ENCODE measurements at regions not wholly inside any gene's neighbourhood (a gene's known extent, or its start where the extent isn't known, plus 50 kb on each side); places are given as distances from the start of the nearest gene placed in this dataset.
A peak's percentile ranks its signal among the peaks of the same experiment; 100 is the strongest.
"Not testable (repeated sequence)": the region's sequence is repeated elsewhere in the genome, so short reads cannot be mapped to it uniquely, and the experiment has no call there.

DNA sequence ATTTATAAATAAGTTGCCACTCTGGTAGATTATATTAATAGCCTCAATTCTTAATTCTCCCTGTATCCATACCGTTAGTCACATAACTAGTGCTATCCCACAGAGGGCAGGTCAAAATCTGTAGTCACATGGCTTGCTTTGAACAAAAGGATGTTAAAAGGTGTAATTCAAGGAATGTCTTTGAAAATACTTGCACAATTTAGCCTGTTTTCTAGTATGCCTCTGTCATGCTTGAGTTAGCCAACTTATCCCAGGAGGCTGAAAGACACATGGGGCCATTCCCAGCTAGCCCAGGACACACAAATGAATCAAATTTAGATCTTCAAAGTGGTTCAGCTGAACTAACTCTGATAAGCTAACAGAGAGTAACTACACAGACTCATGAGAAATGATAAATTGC is 758.5 kb upstream of the NEGR1 start:
- DNase-seq, result no peak

DNA sequence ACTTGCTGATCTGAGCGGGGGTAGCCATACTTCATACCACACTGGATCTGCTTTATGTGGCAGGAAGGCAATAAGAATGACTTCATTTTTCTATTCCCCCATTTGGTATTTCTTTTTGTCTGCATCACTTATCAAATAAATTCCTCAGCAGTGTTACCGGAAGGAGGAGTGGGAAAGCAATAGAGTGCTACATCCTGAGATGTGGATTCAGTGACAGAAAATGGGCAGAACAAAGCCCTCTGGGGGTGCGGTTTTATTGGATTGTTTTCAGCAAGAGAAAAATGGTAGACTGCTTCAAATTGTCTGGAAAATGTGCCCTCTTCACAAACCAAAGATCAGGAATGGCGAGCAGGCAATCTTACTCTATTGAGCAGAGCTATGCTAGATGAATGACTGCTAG is 751.9 kb upstream of the NEGR1 start:
- DNase-seq, result no peak

DNA sequence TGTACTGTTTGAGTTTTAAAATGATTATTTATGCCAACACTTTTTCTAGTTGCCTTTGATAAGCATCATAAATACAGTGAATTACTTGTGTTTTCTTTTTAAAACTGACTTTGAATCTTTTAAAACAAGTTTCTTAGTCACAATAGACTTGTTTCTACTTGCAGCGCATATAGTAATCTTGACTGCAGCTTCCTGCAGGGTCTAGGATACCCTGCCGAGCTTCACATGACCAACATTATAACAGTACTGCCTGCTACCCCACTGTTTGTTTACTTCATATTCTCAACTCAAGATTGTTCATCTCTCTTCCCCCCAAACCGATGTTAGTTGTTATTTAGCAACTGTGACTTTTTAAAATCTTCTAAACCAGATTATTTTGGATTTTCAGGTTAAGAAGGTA is 751.3 kb upstream of the NEGR1 start:
- DNase-seq, result no peak

DNA sequence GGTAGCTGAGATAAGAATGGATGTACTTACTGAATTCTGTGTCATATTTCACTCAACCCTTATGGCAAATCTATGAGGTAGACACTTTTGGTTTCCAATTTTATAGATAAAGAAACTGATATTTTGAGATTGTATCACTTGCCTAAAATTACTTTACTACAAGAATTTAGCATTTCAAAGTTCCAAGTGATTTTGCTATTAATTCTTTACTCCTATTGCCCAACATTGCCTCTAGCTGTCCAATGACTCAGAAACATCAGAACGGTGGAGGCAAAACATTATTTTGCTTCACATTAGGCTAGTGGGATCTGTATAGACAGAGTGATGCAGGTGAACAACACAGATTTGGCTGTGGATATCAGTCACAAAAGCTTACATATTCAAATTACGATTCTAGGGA is 747.2 kb upstream of the NEGR1 start:
- no peak for DNase-seq

DNA sequence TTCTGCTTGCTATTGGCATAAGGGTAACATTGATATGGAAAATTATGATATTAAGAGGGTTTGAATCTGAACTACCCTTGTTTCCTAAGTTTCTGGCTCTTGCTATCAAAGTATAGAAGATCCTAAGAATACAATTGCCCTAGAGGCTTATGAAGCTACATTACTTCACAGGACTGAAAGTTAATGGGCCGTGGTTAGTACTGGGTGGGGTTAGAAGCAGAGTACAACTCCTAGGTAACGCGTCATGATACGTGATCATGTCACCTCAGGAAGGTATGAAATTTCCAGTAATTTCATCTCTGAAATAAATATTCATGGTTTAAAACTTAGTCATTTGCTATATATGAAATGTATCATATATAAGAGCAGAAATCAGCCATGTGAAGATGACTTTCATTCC is 743.8 kb upstream of the NEGR1 start:
- no peak for DNase-seq

DNA sequence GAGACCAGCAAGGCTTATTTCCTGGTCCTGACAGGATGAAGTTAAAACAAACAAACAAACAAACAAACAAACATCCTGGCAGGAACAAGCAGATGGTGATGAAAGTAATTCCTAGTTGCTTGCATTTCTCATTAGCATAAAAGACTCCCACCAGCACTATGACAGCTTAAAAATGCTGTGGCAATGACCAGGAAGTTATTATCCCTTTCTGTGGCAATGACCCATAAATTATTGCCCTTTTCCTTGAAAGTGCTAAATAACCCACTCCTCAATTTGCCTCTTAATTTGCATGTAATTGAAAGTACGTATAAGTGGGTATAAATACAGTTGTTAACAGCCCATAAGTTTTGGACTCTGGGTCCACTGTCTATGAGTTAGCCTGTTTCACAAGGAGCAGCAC is 727.6 kb upstream of the NEGR1 start:
- no peak for DNase-seq

DNA sequence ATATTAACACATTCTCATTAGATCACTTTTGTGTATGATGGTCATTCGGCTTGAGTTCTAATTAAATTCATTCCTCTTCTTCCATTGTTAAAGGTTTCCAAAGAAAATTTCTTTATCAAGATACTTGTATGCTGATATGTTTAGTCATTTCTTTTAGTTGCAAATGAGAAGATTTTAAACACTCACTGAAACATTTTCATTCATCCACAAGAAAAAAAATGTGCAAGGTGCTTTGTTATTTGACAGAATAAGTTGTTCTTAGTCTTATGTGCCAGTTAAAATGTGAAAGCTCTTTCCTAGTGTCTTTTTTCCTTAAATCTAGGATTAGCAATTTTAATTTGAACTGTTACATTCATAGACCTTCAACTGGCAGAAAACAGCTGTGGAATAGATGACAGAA is 727.0 kb upstream of the NEGR1 start:
- no peak for DNase-seq

DNA sequence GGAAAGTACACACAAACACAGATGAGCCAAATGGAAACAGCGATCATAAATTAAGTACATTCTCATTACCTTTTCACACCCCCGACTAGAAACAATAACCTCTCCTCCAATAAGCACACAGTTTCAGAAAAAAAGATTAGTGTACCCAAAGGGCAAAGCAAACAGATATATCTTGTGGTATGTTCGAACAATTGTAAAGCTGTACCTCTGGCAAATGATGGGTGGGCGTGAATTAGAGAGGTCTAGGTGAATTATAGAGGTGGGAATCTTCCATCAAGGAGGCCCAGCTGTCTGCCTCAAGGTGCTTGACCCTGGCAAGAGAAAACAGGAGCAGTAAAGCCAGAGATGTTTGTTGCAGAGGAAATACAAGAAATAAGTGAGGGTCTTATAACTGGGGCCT is 715.3 kb upstream of the NEGR1 start:
- DNase-seq, result no peak

DNA sequence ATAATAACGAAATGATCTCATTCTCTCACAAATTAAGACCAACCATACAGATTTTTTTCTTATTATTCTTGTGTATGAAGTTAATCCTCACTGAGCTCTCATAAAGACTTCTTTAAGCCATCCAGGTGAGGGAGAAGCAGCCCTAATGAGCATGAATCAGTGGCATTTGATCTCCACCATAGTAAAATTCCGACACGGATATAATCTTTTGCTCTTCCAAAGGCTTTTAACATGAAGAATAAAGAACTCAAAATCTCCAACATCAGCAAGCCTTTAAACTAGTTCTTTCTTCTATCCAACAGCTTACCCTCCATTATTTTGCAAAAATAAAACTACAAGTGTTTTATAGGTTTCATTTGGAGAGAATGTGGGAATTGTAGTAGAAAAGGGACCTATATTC is 714.7 kb upstream of the NEGR1 start:
- DNase-seq, result no peak

DNA sequence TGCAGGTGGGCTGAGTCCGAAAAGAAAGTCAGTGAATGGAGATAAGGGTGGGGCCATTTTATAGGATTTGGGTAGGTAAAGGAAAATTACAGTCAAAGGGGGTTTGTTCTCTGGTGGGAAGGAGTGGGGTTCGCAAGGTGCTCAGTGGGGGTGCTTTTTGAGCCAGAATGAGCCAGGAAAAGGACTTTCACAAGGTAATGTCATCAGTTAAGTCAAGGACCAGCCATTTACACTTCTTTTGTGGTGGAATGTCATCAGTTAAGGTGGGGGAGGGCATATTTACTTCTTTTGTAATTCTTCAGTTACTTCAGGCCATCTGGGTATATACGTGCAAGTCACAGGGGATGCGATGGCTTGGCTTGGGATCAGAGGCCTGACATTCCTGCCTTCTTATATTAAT is 705.5 kb upstream of the NEGR1 start:
- DNase-seq, result not testable (repeated sequence)

DNA sequence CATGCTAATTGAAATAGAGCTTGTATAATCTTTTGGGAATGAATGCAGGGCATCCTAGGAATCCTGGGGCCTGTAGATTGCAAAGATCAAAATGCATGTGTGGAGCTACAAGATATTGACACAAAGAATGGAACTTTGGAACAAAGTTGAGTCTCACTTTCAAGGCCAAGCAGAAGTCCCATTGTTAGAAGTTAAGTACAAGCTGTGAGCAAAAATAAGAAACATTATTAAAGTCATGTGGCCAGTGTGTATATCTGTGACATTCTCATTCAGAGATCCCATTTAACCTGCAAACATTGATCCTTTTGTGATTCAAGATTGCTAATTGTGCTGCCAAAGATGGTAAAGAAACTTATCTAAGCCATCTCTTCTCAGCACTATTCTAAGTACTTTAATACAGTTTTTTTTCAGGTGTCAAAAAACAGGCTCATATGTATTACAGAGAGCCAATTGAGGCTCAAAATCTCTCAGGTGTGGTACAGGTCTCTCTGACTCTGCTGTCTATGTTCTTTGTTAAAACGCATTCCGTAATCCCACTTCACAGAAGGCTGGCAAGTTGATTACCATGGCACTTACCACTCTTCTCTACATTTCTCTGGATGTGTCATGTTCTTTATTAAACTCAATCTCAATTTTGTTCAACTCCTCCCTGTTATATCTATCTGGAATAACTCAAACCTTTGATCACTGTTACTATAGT is 704.4 kb upstream of the NEGR1 start:
- DNase-seq, result no peak

DNA sequence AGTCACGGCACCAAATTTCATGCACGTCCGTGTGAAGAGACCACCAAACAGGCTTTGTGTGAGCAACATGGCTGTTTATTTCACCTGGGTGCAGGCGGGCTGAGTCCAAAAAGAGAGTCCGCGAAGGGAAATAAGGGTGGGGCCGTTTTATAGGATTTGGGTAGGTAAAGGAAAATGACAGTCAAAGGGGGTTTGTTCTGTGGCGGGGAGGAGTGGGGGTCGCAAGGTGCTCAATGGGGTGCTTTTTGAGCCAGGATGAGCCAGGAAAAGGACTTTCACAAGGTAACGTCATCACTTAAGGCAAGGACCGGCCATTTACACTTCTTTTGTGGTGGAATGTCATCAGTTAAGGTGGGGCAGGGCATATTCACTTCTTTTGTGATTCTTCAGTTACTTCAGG is 702.7 kb upstream of the NEGR1 start:
- not testable (repeated sequence) for DNase-seq

DNA sequence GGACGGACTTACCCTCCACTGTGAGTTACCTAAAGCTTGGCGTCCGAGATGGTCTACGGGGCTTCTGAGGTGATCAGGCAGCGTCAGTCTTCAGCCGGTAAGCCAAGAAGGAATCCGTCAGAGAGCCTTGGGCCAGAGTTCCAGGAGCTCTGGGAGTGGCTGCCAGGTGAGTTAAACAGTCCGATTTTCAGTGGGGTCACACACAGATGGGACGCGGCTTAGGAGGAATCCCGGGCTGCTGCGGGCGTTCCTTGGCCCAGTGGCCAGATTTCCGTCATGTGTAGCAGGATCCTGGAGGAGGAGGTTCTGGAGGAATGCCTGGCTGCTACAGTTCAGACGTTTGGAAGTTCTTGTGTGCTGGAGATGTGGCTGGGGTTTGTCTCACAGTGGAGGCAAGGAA is 700.7 kb upstream of the NEGR1 start:
- DNase-seq, result not testable (repeated sequence)

DNA sequence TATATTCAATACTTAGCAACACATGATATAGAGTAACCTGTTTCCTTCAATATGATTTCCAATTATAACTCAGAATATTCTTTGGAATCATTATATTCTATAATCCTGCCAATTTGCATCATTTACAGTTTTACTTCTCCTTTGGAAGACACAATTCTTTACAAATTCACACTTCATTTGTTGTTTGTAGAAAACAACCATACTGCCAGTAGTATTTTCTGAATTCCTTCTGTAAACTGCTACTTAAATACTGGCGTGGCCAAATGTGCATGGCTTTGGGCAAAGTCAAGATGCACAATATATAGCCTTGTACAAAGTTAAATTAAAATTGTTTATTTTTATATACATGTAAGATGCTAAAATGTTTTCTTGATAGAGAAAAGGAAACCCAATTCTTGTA is 687.1 kb upstream of the NEGR1 start:
- no peak for DNase-seq

DNA sequence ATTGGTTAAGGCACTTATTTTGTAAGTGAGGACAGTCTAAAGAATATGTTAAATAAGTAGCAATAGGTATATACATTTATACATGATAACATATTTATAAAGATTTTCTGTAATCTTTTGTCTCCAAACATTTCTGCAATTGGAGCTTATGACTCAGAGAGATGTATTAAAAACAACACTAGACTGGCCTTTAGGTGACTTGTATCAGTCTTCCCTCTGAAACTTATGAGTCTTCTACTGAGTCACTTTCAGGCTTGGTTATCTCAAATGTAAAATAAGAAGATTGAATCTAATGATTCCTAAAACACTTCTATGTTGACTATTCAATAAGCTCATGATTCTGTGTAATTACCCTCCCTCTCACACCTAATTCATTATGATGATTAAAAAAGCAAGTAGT is 672.6 kb upstream of the NEGR1 start:
- DNase-seq, result no peak

DNA sequence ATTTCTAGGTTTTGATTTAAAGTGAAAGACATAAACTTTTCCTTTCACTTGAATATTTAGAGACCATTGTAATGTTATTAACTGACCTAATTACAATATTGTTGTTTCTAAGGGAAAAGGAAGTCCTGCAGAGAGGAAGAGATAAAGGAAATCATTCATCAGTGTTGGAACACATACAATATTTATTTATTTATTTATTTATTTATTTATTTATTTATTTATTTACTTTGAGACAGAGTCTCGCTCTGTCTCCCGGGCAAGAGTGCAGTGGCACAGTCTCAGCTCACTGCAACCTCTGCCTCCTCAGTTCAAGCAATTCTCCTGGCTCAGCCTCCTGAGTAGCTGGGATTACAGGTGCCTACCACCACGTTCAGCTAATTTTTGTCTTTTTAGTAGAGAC is 668.6 kb upstream of the NEGR1 start:
- DNase-seq, result not testable (repeated sequence)

DNA sequence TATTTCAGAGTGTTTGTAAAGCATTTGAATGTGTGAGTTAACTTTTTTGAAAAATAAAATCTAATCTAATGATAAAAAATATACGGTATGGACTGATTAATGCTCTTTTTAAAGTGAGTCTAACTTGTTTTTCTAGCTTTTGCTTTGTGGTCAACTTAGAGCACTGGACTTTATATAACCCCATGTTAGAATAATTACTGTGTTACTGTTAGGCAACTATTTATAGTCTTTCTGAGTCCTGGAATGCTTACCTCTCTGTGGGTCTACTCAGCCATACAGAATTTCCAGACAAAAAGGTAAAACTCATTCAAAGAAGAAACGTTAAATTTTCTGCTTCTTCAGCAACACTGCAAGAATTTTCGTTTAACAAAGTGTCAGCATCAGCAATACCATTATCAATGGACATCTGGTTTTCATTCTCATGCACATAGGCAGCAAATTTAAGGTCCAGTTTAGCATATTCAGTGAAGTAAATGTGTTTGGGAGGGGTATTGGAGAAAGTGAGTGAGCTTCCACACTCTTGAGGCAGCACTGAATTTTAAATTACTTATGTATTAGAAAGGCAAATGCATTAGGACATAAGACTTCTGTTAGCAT is 664.7 kb upstream of the NEGR1 start:
- peak; percentile 12 for DNase-seq

DNA sequence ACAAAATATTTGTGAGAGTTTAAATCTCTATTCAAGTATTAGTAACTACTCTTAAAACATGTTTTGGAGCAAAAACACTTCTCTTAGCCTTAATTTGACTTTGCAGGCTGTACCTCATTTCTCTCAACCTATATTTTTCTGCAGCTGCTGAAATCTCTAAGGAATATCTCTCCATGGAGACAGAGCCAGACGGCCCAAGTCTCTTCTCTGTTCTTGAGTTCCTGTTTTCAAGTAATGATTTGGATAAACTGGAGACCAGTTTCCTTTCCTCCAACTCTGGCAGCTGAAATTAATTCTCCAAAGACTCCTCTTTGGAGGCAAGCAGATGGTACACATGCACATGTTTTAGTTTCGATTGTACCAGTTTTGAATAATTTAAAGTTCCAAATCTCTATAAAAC is 659.7 kb upstream of the NEGR1 start:
- no peak for DNase-seq

DNA sequence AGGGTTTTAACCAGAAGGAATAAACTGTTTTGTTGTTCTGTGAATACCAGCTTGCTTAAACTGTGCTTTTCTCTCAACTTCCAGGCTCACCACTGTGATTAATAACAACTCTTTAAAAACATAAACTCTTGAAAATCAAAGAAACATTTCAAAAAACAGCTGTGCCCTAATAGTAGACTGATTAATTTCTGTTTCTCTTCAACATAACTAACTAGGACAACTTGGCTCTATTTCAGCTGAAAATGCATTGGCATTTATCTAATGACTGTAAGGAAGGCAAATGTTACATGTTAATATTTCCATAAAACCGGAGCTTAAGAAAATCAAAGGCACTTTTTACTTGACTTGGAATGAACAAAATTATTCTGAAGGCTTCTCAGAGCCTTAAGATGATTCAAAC is 656.1 kb upstream of the NEGR1 start:
- DNase-seq, result no peak

DNA sequence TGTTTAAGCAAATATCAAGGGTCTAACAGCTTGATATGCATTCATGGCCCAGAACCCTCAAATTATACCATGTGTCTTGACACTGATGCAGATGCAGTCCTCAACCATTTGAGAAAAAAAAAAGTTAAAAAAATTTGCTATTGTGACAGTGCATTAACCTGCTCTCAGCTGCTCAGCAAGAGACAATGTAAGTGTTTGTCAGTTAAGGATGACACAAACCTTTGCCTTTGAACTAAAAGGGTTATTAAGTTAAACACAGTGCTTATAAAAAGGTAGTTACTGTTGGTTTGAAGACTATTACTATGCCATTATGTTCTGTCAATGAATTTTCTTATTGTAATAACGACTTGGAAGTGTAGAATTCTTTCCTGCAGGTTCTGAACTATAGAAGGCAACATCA is 655.6 kb upstream of the NEGR1 start:
- no peak for DNase-seq

DNA sequence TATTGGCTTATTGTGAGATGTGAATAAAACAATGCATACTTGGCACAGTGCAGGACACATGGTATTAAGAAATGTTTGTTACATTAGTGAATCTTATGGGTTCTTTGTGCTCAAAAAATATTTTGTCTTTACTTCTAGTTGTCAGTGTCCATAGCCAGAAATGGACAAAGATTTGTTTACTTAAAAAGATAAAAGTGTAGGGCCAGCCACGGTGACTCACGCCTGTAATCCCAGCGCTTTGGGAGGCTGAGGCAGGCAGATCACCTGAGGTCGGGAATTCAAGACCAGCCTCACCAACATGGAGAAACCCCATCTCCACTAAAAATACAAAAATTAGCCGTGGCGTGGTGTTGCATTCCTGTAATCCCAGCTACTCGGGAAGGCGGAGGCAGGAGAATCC is 654.6 kb upstream of the NEGR1 start:
- DNase-seq, result no peak

DNA sequence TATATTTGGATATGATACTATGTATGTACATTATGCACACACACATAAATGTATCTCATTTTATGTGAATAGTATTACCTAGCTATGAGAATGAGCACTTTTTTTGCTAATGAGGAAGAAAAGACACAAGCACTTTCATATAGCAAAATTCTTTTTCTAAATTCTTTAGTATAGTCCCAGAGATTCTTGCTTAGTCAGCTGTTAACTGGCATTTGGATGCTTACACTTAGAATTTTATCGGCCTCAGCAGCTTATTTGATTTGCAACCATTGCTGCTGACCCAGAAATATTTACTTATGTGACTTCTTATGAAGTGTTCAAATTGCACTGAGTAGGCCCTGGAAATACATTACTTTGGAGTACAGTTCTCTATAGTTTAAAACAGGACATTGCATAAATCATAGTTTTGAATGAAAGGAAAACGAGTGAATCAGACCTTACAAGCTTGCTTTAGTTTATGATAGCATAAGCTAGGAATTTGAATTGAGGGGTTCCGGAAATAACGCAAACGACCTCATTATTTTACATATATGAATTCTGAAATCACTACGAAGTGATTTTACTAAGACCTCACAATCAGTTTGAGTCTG is 653.9 kb upstream of the NEGR1 start:
- DNase-seq, result no peak

DNA sequence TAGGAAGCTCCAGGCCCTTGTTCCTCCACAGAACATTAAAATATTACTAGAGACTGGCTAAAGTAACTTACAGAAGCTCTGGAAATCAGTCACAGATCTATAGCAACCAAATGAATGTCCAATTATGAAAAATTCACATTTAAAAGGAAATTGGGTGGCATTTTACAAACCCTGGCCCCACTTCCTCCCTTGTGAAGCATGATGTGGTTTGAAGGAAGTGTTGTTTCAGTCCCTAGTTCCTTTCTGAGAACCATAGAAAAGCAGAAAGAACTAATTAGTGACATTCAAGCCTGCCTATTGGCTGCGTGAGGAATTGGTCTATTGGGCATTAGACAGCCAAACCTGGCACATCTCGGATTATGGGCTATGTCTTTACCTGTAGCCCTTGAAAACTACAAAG is 649.7 kb upstream of the NEGR1 start:
- no peak for DNase-seq

DNA sequence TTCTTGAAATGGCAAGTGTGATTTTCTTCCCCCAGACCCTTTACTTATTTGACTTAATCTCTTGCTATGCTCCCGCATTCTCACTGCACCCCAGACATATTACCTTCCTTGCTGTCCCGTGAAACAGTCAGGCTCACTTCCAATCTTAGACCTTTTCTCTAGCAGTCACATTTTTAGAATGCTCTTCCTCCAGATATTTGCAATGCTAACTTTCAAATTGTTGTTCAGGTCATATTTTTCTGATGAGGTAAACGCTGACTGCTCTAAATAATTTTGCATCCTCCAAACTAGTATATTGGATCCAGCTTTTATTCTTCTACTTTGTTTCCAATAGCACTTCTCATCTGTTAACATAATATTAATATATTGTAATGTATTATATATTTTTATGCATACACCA is 648.2 kb upstream of the NEGR1 start:
- no peak for DNase-seq

DNA sequence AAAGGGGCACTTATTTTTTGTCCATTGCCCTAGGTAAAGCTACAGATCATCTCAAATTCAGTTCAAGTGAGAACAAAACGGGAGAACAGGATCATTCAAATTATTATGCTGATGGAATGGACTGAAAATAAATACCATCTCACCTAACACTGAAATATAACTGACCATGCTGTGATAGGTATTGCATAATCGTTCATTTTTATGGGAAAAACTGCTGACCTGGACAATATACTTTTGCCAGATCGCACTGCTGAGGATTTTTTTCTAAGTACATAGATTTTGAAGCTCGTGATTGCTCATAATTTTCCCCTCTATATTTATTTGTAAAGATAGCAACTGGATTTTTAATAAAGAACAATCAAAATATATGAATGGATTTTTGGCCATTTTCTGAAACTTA is 636.6 kb upstream of the NEGR1 start:
- DNase-seq, result no peak
